H1 (cell line): ENCODE measurements at regions not wholly inside any gene's neighbourhood (a gene's known extent, or its start where the extent isn't known, plus 50 kb on each side); places are given as distances from the start of the nearest gene placed in this dataset.

Experiments used
- CTCF ChIA-PET: fragments of 300-600 bp; sonication (Branson Sonifier 250); formaldehyde crosslinking; loops from one replicate; lab custom pipeline; 2021; ENCODE audit not compliant: partially characterized antibody; lab: Charles Lee
- POLR2A ChIA-PET: fragments of 300-600 bp; sonication (Branson Sonifier 250); formaldehyde crosslinking; loops from one replicate; lab custom pipeline; 2021; ENCODE audit warnings: inconsistent platforms; ENCODE audit not compliant: partially characterized antibody; lab: Charles Lee
- DNase-seq, 2 experiments: peaks; one replicate each; pipeline versions ENCODE4 v3.0.0 to v3.0.0-alpha.2; 2010 to 2022; ENCODE audit warnings: low spot score in 2 of 2, low read depth in 1 of 2, mixed read lengths in 1 of 2
- FAIRE-seq: peaks from 2 replicates; lab custom pipeline; 2011; peaks lifted over from hg19 to GRCh38; lab: Jason Lieb, UNC
- H2AFZ ChIP-seq: 2 replicates; pipeline ENCODE4 v1.8.1; 2012; ENCODE audit warnings: low read length, inconsistent platforms
- H2AK5ac ChIP-seq: 2 replicates; pipeline ENCODE4 v1.6.1; 2013; ENCODE audit warnings: low read depth, low read length
- H2BK120ac ChIP-seq: replicated peaks from 2 replicates; pipeline ENCODE3; 2013; ENCODE audit warnings: low read depth, low read length, inconsistent platforms
- H2BK12ac ChIP-seq: 2 replicates; pipeline ENCODE4 v1.6.1; 2013; ENCODE audit warnings: low read depth, low read length
- H2BK15ac ChIP-seq: 2 replicates; pipeline ENCODE4 v1.6.1; 2013; ENCODE audit warnings: low read length
- H2BK20ac ChIP-seq: 2 replicates; pipeline ENCODE4 v1.6.1; 2013; ENCODE audit warnings: low read length
- H2BK5ac ChIP-seq: 2 replicates; pipeline ENCODE4 v1.6.1; 2013; ENCODE audit warnings: low read depth, low read length
- H3K14ac ChIP-seq: 2 replicates; pipeline ENCODE4 v1.6.1; 2013; ENCODE audit warnings: inconsistent platforms; ENCODE audit not compliant: insufficient read length
- H3K18ac ChIP-seq: 2 replicates; pipeline ENCODE4 v1.6.1; 2013; ENCODE audit warnings: low read length; ENCODE audit errors: extremely low read depth
- H3K23ac ChIP-seq: 2 replicates; pipeline ENCODE4 v1.6.1; 2013; ENCODE audit warnings: inconsistent platforms; ENCODE audit not compliant: insufficient read length
- H3K23me2 ChIP-seq: 2 replicates; pipeline ENCODE4 v1.6.1; 2013; ENCODE audit warnings: low read depth, low read length
- H3K27ac ChIP-seq: 2 replicates; pipeline ENCODE4 v1.6.1; 2011; ENCODE audit warnings: low read depth, low read length, inconsistent platforms
- H3K27me3 ChIP-seq, 4 experiments: replicated peaks in 1 of 4; 1 replicate in 1 of 4; 2 replicates in 3 of 4; pipeline versions ENCODE4 v1.6.1 to v1.8.1; 2011 to 2013; ENCODE audit warnings: low read length in 3 of 4, mild to moderate bottlenecking in 3 of 4, inconsistent platforms in 2 of 4, mixed read lengths in 2 of 4, moderate library complexity in 1 of 4; ENCODE audit not compliant: control insufficient read depth in 3 of 4, insufficient read depth in 3 of 4; ENCODE audit errors: extremely low read depth in 1 of 4
- H3K36me3 ChIP-seq, 4 experiments: 2 replicates each; pipeline versions ENCODE4 v1.6.1 to v1.8.1; 2011 to 2013; ENCODE audit warnings: mild to moderate bottlenecking in 4 of 4, low read length in 3 of 4, moderate library complexity in 2 of 4, control low read depth in 1 of 4, inconsistent platforms in 1 of 4; ENCODE audit not compliant: insufficient read depth in 4 of 4, control insufficient read depth in 2 of 4
- H3K4ac ChIP-seq: replicated peaks from 2 replicates; pipeline ENCODE3; 2013; ENCODE audit warnings: low read length, low read depth, mixed read lengths, inconsistent platforms; ENCODE audit not compliant: insufficient read length
- H3K4me1 ChIP-seq, 4 experiments: replicated peaks in 1 of 4; 1 replicate in 1 of 4; 2 replicates in 3 of 4; pipeline versions ENCODE4 v1.6.1 to v1.8.1; 2011 to 2013; ENCODE audit warnings: low read length in 3 of 4, inconsistent platforms in 2 of 4, mixed read lengths in 1 of 4; ENCODE audit not compliant: insufficient read depth in 4 of 4, control insufficient read depth in 3 of 4
- H3K4me2 ChIP-seq, 2 experiments: 2 replicates each; pipeline versions ENCODE4 v1.6.1 to v1.8.1; 2011 to 2013; ENCODE audit warnings: low read depth in 2 of 2, low read length in 2 of 2, control low read depth in 1 of 2, inconsistent platforms in 1 of 2, mild to moderate bottlenecking in 1 of 2; ENCODE audit not compliant: insufficient read depth in 1 of 2
- H3K4me3 ChIP-seq, 4 experiments: fragments of 200-600, 300-600 bp in 1 of 4; sonication (generic), shearing (Covaris generic), sonication (Bioruptor Twin) in 1 of 4; 2 replicates each; pipeline versions ENCODE4 v1.5.1 to v1.8.1; 2011 to 2016; ENCODE audit warnings: low read length in 4 of 4, low read depth in 3 of 4, control low read depth in 2 of 4, inconsistent platforms in 2 of 4, mild to moderate bottlenecking in 2 of 4, mixed read lengths in 1 of 4, moderate library complexity in 1 of 4; ENCODE audit not compliant: insufficient read depth in 2 of 4; ENCODE audit errors: extremely low read depth in 1 of 4
- H3K56ac ChIP-seq: replicated peaks from 2 replicates; pipeline ENCODE3; 2013; ENCODE audit warnings: low read depth, mild to moderate bottlenecking, mixed read lengths, low read length, inconsistent platforms; ENCODE audit not compliant: insufficient read length
- H3K79me1 ChIP-seq: 2 replicates; pipeline ENCODE4 v1.6.1; 2013; ENCODE audit warnings: low read depth, low read length, control low read depth
- H3K79me2 ChIP-seq, 2 experiments: 2 replicates each; pipeline versions ENCODE4 v1.6.1 to v1.8.1; 2012 to 2013; ENCODE audit warnings: low read length in 2 of 2, mild to moderate bottlenecking in 2 of 2, inconsistent platforms in 1 of 2; ENCODE audit not compliant: insufficient read depth in 2 of 2, control insufficient read depth in 1 of 2
- H3K9ac ChIP-seq, 4 experiments: replicated peaks in 1 of 4; 1 replicate in 1 of 4; 2 replicates in 3 of 4; pipeline versions ENCODE4 v1.6.1 to v1.8.1; 2011 to 2013; ENCODE audit warnings: low read depth in 3 of 4, low read length in 3 of 4, control low read depth in 2 of 4, mild to moderate bottlenecking in 2 of 4, moderate library complexity in 2 of 4, inconsistent platforms in 1 of 4; ENCODE audit errors: extremely low read depth in 1 of 4
- H3K9me3 ChIP-seq, 2 experiments: 2 replicates each; pipeline versions ENCODE4 v1.6.1 to v1.8.1; 2012 to 2013; ENCODE audit warnings: mild to moderate bottlenecking in 2 of 2, moderate library complexity in 2 of 2, control low read depth in 1 of 2, inconsistent platforms in 1 of 2, low read depth in 1 of 2, low read length in 1 of 2, mixed read lengths in 1 of 2; ENCODE audit not compliant: insufficient read depth in 2 of 2
- H4K20me1 ChIP-seq, 2 experiments: replicated peaks in 1 of 2; 2 replicates each; pipeline versions ENCODE3 to v1.8.1; 2011 to 2013; ENCODE audit warnings: inconsistent platforms in 2 of 2, low read length in 2 of 2, mild to moderate bottlenecking in 1 of 2; ENCODE audit not compliant: insufficient read depth in 2 of 2, control insufficient read depth in 1 of 2
- H4K5ac ChIP-seq: 2 replicates; pipeline ENCODE4 v1.6.1; 2013; ENCODE audit warnings: low read length, low read depth, mixed read lengths, inconsistent platforms; ENCODE audit not compliant: insufficient read length
- H4K8ac ChIP-seq: 2 replicates; pipeline ENCODE4 v1.8.0; 2013; ENCODE audit warnings: mild to moderate bottlenecking, moderate library complexity, low read length, inconsistent platforms; ENCODE audit not compliant: insufficient read depth; ENCODE audit errors: extremely low read depth
- H4K91ac ChIP-seq: replicated peaks from 2 replicates; pipeline ENCODE3; 2013; ENCODE audit warnings: low read length, mixed read lengths, inconsistent platforms; ENCODE audit not compliant: insufficient read length
- CEBPB ChIP-seq: IDR thresholded peaks from 2 replicates; pipeline ENCODE4 v1.6.1; 2012; ENCODE audit warnings: low read depth, low read length
- CREB1 ChIP-seq: IDR thresholded peaks from 2 replicates; pipeline ENCODE4 v1.6.1; 2012; ENCODE audit warnings: inconsistent platforms
- GTF2F1 ChIP-seq: IDR thresholded peaks from 2 replicates; pipeline ENCODE4 v1.6.1; 2012; ENCODE audit warnings: low read depth, low read length, improper control_type of control experiment, borderline replicate concordance
- RBBP5 ChIP-seq: IDR thresholded peaks from 2 replicates; pipeline ENCODE4 v1.7.1; 2012; ENCODE audit warnings: low read depth, mild to moderate bottlenecking, inconsistent platforms, low read length, moderate library complexity, borderline replicate concordance
- SP2 ChIP-seq: IDR thresholded peaks from 2 replicates; pipeline ENCODE4 v1.6.1; 2012; ENCODE audit warnings: mild to moderate bottlenecking, low read length, inconsistent platforms
- TCF12 ChIP-seq: IDR thresholded peaks from 2 replicates; pipeline ENCODE4 v1.6.1; 2011; ENCODE audit warnings: low read depth, mild to moderate bottlenecking, low read length
- whole genome bisulfite sequencing, 2 experiments: shearing (Covaris generic) in 1 of 2; methylation state at CpG; one replicate each; pipeline versions ENCODE4 v1.1.6 to v1.1.7; 2013 to 2015; ENCODE audit warnings: low lambda C conversion rate in 2 of 2, mixed read lengths in 2 of 2, inconsistent platforms in 1 of 2, low coverage in 1 of 2, missing lambda C conversion rate in 1 of 2; ENCODE audit not compliant: insufficient replicate concordance in 2 of 2, insufficient coverage in 1 of 2, insufficient read length in 1 of 2; ENCODE audit errors: extremely low coverage in 1 of 2, missing lambda C conversion rate in 1 of 2; 5-methylcytosine and 5-hydroxymethylcytosine counted together
- TF ChIP-seq, protein P1 (sequence below): IDR thresholded peaks from 2 replicates; pipeline ENCODE4 v1.6.1; 2011; ENCODE audit warnings: low read depth, mild to moderate bottlenecking, low read length; ENCODE audit not compliant: insufficient read depth

DNA sequence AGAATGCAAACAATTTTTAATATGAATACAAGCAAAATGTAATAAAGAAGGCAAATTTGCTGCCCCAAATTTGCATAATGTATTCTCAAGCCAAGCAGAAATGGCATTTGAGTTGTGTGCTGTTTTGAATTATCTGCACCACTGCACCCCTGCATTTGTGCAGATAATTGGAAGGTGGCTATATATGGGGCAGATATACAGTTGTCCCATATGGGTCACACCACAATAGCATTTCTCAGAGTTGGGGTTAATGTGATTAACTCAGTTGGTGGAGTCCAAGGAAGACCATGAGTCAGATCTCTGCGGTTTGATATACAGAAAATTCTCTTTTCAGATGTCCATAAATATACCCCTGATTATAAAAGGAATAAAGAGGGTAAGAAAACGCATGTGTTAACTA is 68.9 kb upstream of the EXOC4 start:
- TF ChIP-seq TCF12 (no peak), CEBPB (no peak), CREB1 (no peak), GTF2F1 (no peak), RBBP5 (no peak), SP2 (no peak)
- TF ChIP-seq, protein P1, sequence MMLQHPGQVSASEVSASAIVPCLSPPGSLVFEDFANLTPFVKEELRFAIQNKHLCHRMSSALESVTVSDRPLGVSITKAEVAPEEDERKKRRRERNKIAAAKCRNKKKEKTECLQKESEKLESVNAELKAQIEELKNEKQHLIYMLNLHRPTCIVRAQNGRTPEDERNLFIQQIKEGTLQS = no peak
- CTCF ChIA-PET = interaction anchor here (0.9 to 1.4 kb wide), 2 partner anchors 9 to 45 kb away, joined by 4 read pairs; no protein-coding TSS in a partner anchor
- FAIRE-seq = no peak

More for the DNA sequence above, 68.9 kb upstream of the EXOC4 start:
- Histone ChIP-seq H3K79me2 (no peaks in the 10 kb centered on the region), H3K9me3 (no peaks in the 10 kb centered on the region), H3K79me1 (no peaks in the 10 kb centered on the region), H2BK120ac (no peak overlapping the region), H3K4me1 (peaks cover 0 to 11% (median 4%) of the 10 kb centered on the region in 4 experiments; a peak in 5 of 7 replicates), H2AFZ (no peak overlapping the region), H3K9ac (no peak overlapping the region), H3K36me3 (no peaks in the 10 kb centered on the region), H3K23ac (no peak overlapping the region), H3K14ac (no peak overlapping the region), H2BK15ac (no peak overlapping the region), H3K27me3 (no peaks in the 10 kb centered on the region), H4K8ac (no peak overlapping the region), H3K18ac (no peak overlapping the region), H2BK20ac (no peak overlapping the region), H4K20me1 (no peaks in the 10 kb centered on the region), H2BK12ac (no peak overlapping the region), H4K91ac (no peak overlapping the region), H2AK5ac (no peak overlapping the region), H3K27ac (no peak overlapping the region), H3K56ac (no peak overlapping the region), H2BK5ac (no peak overlapping the region), H3K4ac (no peak overlapping the region), H4K5ac (no peak overlapping the region), H3K4me3 (no peak overlapping the region), H3K4me2 (no peak overlapping the region), H3K23me2 (no peaks in the 10 kb centered on the region; the same call in 1 of the 2 replicates)
- POLR2A ChIA-PET = no interaction called here
- DNase-seq = no peak
- WGBS, 2 experiments = 77% methylated on average over 2 of the region's 2 CpGs; no CpG with 5 or more reads in 1 of the 2 experiments
